ENCODE measurements at regions not wholly inside any gene's neighbourhood (a gene's known extent, or its start where the extent isn't known, plus 50 kb on each side); places are given as distances from the start of the nearest gene placed in this dataset.

DNA sequence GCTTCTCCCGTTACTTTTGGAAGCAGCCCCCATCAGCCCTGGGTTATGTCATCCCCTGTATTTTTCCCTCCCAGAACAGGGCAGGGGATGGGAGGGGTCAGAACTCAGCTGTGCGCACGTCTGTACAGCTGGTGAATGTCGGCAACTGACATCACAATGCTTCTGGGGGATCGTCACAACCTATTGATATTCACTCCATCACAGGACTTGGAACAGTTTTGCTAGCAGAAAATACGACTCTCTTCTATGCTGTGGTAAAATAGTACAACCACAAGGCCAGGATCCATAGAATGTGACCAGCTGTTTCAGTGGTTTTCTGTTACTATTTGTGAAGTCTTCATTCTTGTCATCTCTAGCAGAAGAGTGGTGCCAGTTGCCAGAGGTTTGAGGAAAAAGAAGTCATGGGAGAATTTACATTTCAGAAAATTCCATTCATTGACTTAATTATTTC, 77.1 kb upstream of the KLF4 start:
- TF ChIP-seq, protein P1, sequence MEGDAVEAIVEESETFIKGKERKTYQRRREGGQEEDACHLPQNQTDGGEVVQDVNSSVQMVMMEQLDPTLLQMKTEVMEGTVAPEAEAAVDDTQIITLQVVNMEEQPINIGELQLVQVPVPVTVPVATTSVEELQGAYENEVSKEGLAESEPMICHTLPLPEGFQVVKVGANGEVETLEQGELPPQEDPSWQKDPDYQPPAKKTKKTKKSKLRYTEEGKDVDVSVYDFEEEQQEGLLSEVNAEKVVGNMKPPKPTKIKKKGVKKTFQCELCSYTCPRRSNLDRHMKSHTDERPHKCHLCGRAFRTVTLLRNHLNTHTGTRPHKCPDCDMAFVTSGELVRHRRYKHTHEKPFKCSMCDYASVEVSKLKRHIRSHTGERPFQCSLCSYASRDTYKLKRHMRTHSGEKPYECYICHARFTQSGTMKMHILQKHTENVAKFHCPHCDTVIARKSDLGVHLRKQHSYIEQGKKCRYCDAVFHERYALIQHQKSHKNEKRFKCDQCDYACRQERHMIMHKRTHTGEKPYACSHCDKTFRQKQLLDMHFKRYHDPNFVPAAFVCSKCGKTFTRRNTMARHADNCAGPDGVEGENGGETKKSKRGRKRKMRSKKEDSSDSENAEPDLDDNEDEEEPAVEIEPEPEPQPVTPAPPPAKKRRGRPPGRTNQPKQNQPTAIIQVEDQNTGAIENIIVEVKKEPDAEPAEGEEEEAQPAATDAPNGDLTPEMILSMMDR (IDR thresholded peaks at IDR 0.05; ENCODE audit: insufficient read depth, low read depth, low read length), result no peak
- no peak for TF ChIP-seq EZH2 (IDR thresholded peaks at IDR 0.05; ENCODE audit: insufficient read depth, low read length)

Measured in astrocyte (in vitro differentiated cells and primary cell).